ENCODE measurements at regions not wholly inside any gene's neighbourhood (a gene's known extent, or its start where the extent isn't known, plus 50 kb on each side); places are given as distances from the start of the nearest gene placed in this dataset.

GRCh38 chr20:11724097-11724496 is 193.6 kb upstream of the BTBD3 start:
- no peak for ATAC-seq
- CTCF ChIA-PET (ENCODE audit: low intra/inter-chr PET ratio, low total read pairs): no interaction called here
- TF ChIP-seq SP140L (CRISPR knock-in tag; IDR thresholded peaks at IDR 0.05; ENCODE audit: borderline replicate concordance): no peak
- TF ChIP-seq KDM1A (CRISPR knock-in tag; IDR thresholded peaks at IDR 0.05): no peak
- no peak for TF ChIP-seq RAD51 (IDR thresholded peaks at IDR 0.05; ENCODE audit: borderline replicate concordance)
- TF ChIP-seq MLLT10 (CRISPR knock-in tag; IDR thresholded peaks at IDR 0.05): no peak
- no peak for TF ChIP-seq HMGXB4 (CRISPR knock-in tag; IDR thresholded peaks at IDR 0.05; ENCODE audit: borderline replicate concordance in 1 of 2, low read depth in 1 of 2)
- no peak for TF ChIP-seq ZHX1 (CRISPR knock-in tag; IDR thresholded peaks at IDR 0.05; ENCODE audit: low read depth)
- no peak for TF ChIP-seq ZBTB21 (CRISPR knock-in tag; IDR thresholded peaks at IDR 0.05)
- TF ChIP-seq ZSCAN30 (CRISPR knock-in tag; IDR thresholded peaks at IDR 0.05): no peak
- TF ChIP-seq PHF20 (CRISPR knock-in tag; IDR thresholded peaks at IDR 0.05): no peak
- TF ChIP-seq ZFP90 (CRISPR knock-in tag; IDR thresholded peaks at IDR 0.05; ENCODE audit: borderline replicate concordance): no peak
- no peak for TF ChIP-seq KDM5B (CRISPR knock-in tag; IDR thresholded peaks at IDR 0.05; ENCODE audit: borderline replicate concordance)
- TF ChIP-seq ETV6 (CRISPR knock-in tag; conservative IDR thresholded peaks at IDR 0.05): no peak
- no peak for TF ChIP-seq PRDM15 (CRISPR knock-in tag; IDR thresholded peaks at IDR 0.05)
- TF ChIP-seq ZNF746 (CRISPR knock-in tag; IDR thresholded peaks at IDR 0.05): no peak
- no peak for TF ChIP-seq NCOA1 (CRISPR knock-in tag; IDR thresholded peaks at IDR 0.05)

More at GRCh38 chr20:11724097-11724496, 193.6 kb upstream of the BTBD3 start:
- BruUV-seq (replicated peaks): no TSS peak
- no peak overlapping the region for H3K27ac ChIP-seq (ENCODE audit: extremely low read length, insufficient read depth, low read length)
- no peak overlapping the region for H3K4me3 ChIP-seq (replicated peaks in 1 of 3; ENCODE audit: insufficient read depth in 1 of 3, low read depth in 2 of 3, low read length in 3 of 3)
- peaks cover 21% of the 10 kb centered on the region for H3K9me3 ChIP-seq (ENCODE audit: low read length)
- no peaks in the 10 kb centered on the region for H3K27me3 ChIP-seq (ENCODE audit: control insufficient read depth in 1 of 2, insufficient read depth in 2 of 2, low read length in 2 of 2)
- H3K79me2 ChIP-seq (ENCODE audit: insufficient read depth, low read length): no peaks in the 10 kb centered on the region
- no peaks in the 10 kb centered on the region for H3K36me3 ChIP-seq (replicated peaks in 1 of 2; ENCODE audit: control insufficient read depth in 1 of 2, insufficient read depth in 2 of 2, low read length in 2 of 2)
- POLR2A ChIA-PET: no interaction called here
- H4K20me1 ChIP-seq (ENCODE audit: insufficient read depth, low read length): no peaks in the 10 kb centered on the region
- H2AFZ ChIP-seq (ENCODE audit: low read length): no peak overlapping the region
- 1% methylated on average over 3 of the region's 3 CpGs for WGBS (ENCODE audit: low lambda C conversion rate)
- DNase-seq (ENCODE audit: low spot score) (no peak), FAIRE-seq (no peak)
- H3K4me1 ChIP-seq (ENCODE audit: insufficient read depth, low read length): no peaks in the 10 kb centered on the region
- no peak overlapping the region for H3K4me2 ChIP-seq (ENCODE audit: low read depth, low read length)
- no peak overlapping the region for H3K9ac ChIP-seq (ENCODE audit: insufficient read depth, low read depth, low read length)
- in situ Hi-C loops (cut with HindIII; ENCODE audit: extremely low pct_ligation_motif_present, low pct_unique_long_range_greater_than_20kb): no loop called here
- intact Hi-C loops (cut with micrococcal nuclease; ENCODE audit: unreplicated experiment): no loop called here
